Fibroblast of mammary gland (primary cell): ENCODE measurements at regions not wholly inside any gene's neighbourhood (a gene's known extent, or its start where the extent isn't known, plus 50 kb on each side); places are given as distances from the start of the nearest gene placed in this dataset.
"Not testable (repeated sequence)": the region's sequence is repeated elsewhere in the genome, so short reads cannot be mapped to it uniquely, and the experiment has no call there.

Source experiments
- DNase-seq: peaks from one replicate; pipeline ENCODE4 v3.0.0-alpha.2; 2010; ENCODE audit warnings: low read depth
- H3K4me3 ChIP-seq: 2 replicates; pipeline ENCODE4 v1.5.1; 2011; ENCODE audit warnings: low read depth, mild to moderate bottlenecking, low read length, moderate library complexity; ENCODE audit not compliant: control insufficient read depth
- TF ChIP-seq, protein P1 (sequence below): conservative IDR thresholded peaks from 2 replicates; pipeline ENCODE4 v1.5.1; 2011; ENCODE audit warnings: low read depth, low read length, inconsistent platforms; ENCODE audit not compliant: control insufficient read depth, insufficient read depth

DNA sequence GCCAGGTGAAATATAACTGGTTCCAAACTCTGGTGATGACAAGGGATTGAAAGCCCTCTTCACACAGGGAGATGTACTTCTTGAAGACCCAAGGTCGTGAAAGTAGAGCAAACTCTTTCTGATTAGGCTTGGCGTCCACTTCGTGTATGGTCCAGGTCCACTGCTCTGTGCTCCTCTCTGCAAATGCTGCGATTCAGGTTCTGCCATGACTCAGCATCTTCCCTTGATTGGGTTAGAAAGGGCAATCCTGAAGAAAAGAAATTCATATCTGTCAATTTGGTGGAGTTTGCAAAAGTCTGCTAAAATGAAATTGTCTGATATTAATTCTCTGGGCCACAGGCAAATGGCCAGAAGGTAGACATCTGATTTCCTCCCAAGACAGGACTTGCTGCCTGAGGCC is 431.4 kb downstream of the ACTR3B start:
- DNase-seq, result no peak
- TF ChIP-seq, protein P1, sequence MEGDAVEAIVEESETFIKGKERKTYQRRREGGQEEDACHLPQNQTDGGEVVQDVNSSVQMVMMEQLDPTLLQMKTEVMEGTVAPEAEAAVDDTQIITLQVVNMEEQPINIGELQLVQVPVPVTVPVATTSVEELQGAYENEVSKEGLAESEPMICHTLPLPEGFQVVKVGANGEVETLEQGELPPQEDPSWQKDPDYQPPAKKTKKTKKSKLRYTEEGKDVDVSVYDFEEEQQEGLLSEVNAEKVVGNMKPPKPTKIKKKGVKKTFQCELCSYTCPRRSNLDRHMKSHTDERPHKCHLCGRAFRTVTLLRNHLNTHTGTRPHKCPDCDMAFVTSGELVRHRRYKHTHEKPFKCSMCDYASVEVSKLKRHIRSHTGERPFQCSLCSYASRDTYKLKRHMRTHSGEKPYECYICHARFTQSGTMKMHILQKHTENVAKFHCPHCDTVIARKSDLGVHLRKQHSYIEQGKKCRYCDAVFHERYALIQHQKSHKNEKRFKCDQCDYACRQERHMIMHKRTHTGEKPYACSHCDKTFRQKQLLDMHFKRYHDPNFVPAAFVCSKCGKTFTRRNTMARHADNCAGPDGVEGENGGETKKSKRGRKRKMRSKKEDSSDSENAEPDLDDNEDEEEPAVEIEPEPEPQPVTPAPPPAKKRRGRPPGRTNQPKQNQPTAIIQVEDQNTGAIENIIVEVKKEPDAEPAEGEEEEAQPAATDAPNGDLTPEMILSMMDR, result no peak
- no peak overlapping the region for H3K4me3 ChIP-seq

DNA sequence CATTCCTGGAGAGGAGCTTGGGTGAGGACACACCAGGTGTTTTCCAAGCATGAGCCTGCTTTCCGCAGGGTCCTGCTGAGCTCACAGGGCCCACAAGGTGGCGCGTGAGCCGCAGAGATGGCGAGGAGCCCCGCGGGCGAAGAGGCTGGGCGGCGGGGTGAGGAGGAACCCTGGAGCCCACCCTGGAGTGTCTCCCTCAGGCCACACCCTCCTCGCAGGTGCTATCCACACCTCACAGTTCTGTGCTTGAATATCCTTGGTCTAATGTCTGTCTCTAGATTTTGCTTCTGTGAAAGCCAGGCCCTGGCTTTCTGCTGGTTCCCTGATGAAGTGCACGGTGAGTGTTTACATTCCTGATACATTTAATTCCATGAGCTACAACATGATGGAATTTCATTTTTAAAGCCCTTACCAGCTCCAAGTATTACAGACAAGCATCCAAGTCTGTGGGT is 433.6 kb downstream of the ACTR3B start:
- no peak overlapping the region for H3K4me3 ChIP-seq
- TF ChIP-seq, protein P1, result no peak
- DNase-seq, result no peak

DNA sequence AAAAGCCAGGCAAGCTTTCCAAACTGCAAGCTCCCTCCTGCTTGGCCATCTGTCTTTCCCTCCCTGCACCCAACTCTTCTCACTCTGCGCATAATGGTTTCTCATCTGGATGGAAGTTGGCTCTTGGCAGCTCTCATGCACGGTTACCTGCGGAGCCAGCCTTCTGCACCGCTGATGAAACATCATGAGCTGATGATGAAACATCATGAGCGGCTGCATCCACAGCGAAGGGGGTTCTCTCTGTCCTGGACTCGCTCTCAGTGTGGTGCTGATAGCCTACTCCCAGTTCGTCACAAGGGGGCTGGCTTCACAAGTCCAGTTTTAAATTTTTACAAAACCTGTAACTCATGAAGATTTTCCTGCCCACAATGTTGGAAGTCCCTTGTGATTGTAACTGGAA is 457.5 kb downstream of the ACTR3B start:
- no peak overlapping the region for H3K4me3 ChIP-seq
- TF ChIP-seq, protein P1, result no peak
- no peak for DNase-seq

DNA sequence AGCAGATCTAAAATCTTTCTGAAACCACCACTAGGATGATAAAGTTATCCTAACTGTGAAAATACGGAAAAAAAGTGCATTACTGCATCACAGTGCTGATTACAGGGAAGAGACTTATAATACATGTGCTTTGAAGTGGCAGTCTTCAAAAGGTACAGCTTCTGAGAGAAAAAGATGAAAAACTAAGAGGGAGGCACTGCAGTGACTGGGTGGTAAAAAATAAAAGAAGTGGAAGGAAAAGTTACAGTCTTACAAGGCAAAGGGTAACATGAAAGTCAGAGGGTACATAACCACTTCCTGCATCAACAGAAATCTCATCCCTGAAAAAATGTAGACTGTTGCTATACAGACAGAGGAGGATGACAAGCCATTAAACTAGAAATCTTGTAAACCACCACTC is 465.3 kb downstream of the ACTR3B start:
- TF ChIP-seq, protein P1, result no peak
- H3K4me3 ChIP-seq, result no peak overlapping the region
- no peak for DNase-seq

DNA sequence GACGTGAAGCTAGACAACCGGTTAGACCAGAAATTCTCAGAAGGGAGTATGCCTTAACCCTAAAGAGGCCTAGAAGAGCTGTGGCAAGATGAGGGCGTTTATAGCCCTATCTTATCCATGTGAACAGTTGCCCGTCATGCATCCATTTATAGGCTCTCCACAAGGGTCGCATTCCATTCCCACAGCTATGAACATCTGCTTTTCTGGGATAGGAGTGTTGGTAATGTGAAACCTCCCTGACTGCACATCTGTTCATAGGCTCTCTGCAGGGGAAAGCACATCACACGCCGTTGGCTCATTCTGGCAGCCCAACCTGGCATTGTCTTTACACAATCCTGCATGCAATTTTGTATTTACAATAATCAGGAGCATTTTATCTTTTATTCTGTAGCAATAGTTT is 485.6 kb downstream of the ACTR3B start:
- DNase-seq, H3K4me3 ChIP-seq: not testable (repeated sequence)

DNA sequence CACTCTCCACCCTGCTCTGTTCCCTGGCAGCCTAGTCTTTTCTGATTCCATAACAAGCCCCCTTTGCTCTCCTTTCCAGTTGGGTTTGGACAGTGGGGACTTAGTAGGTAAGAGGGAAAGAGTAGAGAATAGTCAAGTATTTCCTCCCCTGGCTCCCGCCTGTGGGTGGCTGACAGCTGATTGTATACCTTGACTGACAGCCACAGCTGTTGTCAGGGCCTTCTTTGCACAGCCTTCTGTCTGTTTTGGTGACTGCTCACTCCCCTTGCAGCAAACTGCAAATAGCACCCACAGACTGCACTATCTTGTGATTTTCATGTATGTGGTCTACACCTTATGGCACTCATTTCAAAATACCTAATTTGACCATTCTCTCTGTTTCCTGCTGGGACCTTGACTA is 486.3 kb downstream of the ACTR3B start:
- DNase-seq, result no peak
- H3K4me3 ChIP-seq, result no peak overlapping the region
- TF ChIP-seq, protein P1, result no peak

DNA sequence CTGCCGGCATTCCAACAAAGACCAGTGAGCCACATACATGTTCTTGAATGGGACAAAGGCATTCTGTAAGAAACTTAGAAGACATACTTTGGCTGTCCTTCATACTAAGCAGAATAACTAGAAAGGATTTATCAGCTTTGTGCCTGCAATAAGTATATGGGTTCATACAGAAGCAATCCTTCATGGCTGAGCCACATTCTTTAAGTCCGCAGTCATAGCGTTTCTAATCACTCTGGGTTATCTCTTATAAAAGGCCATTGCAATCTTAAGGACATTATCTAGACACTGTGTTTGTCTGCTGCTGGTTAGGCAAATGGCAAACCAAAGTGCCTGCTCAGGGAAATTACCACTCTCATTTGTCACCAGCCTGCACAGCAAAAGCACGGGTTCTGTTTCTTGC is 488.4 kb downstream of the ACTR3B start:
- DNase-seq, result no peak
- TF ChIP-seq, protein P1, result no peak
- no peak overlapping the region for H3K4me3 ChIP-seq

DNA sequence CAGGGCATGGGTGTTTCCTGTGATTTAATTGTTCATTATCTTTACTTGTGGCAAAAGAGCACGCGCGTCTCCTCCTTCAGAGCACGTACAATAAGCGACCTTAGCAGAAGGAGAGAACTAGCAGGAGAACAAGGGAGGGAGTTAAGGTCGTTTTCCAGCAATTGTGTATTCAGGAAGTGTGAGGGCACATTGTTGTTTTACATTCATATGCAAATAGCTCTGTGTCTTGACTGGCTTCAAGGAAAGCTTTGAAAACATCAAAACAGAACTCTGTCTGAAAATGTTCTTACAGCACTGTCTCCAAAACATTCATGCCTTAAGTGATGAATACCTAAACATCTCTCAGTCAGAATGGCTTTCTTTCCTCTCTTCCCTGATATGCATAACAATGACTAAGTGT is 499.1 kb downstream of the ACTR3B start:
- H3K4me3 ChIP-seq, result no peak overlapping the region
- TF ChIP-seq, protein P1, result no peak
- no peak for DNase-seq
